Right renal pelvis (tissue), 4 donors: ENCODE measurements at regions not wholly inside any gene's neighbourhood (a gene's known extent, or its start where the extent isn't known, plus 50 kb on each side); places are given as distances from the start of the nearest gene placed in this dataset.

Experiments
- DNase-seq, 4 donors: peaks; one replicate each; pipeline ENCODE4 v3.0.0-alpha.2; 2013; ENCODE audit warnings: low read depth in 4 of 4, low spot score in 3 of 4, missing footprints in 1 of 4

GRCh38 chr5:68646144-68646543 is 430.6 kb downstream of the PIK3R1 start:
- DNase-seq, result no peak

DNA sequence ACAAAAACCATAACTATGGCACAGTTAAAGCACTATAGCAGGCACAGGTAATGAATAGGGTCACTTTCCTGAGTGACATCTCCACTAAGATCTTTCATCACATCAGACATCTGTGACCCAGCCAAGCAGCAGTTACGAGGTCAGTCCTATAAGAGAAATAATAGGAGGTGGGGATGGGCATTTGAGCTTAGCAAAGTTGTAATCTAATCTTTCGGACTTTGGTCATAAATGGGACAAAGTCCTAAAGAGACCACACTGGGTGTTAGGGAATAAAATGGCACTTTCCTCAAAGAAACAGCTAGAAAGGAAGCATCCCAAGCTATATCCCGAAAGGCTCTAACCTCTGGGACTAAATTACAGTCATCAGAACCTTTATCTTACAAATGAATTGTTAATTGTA is 432.2 kb downstream of the PIK3R1 start:
- DNase-seq, result no peak

- no peak for DNase-seq
Measured at GRCh38 chr5:68648944-68649857, 433.6 kb downstream of the PIK3R1 start.

- no peak for DNase-seq
Measured at GRCh38 chr5:68652534-68652965, 437.0 kb downstream of the PIK3R1 start.

- no peak for DNase-seq
Measured at GRCh38 chr5:68653471-68653870, 437.9 kb downstream of the PIK3R1 start.

- peak in 1 of 4 donors; percentile 17 for DNase-seq
Measured at GRCh38 chr5:68657055-68657961, 436.5 kb upstream of the SLC30A5 start.

DNA sequence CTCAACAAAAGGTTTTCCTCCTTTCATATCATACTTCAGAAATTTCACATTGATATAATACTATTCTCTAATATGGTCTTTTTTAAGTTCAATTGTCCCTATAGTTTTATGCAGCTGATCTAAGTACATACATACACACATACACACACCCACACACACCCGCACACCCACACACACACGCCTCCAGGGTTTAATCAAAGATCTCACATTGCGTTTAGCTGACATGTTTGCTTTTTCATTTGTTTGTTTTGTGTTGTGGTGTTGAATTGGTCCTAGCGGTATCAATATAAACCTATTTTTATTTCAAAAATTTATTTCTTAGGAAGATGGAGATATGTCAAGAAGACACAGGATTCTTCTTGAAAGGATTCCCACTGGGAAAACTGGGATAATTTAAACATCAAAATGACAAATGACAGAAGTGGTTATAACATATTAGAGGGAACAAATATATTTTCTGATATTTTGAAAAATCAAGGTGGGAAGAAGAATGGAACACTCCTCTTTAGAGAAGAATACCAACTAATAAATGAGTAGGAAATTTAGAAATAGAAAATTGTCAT is 434.9 kb upstream of the SLC30A5 start:
- DNase-seq, result no peak

DNA sequence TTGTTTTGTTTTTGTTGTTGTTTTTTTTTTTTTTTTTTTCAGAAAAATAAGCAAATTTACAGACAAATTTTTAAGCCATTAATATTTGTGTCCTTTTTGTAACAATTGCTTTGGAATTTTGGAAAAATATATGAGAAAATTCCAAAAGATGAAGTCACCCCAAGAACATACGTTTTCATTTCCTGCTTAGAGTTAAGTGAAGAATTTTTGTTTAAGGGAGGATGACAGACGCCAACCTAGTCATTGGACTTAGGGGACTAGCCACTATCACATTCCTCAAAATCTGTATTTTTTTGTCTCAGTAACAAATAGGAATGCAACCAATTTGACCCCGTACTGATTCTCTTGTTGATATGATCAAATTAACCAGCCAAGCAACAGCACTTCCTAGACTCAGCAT is 433.9 kb upstream of the SLC30A5 start:
- DNase-seq, result no peak

- DNase-seq, result no peak
Measured at GRCh38 chr5:68661237-68661636, 432.6 kb upstream of the SLC30A5 start.

GRCh38 chr5:68662804-68663307 is 431.0 kb upstream of the SLC30A5 start:
- DNase-seq, result no peak

- DNase-seq, result no peak
Measured at GRCh38 chr5:68669864-68670575, 423.8 kb upstream of the SLC30A5 start.

GRCh38 chr5:68673106-68673822 is 420.6 kb upstream of the SLC30A5 start:
- DNase-seq, result peak in 1 of 4 donors; percentile 41

- DNase-seq, result no peak
Measured at GRCh38 chr5:68673823-68674180, 420.0 kb upstream of the SLC30A5 start.

GRCh38 chr5:68679041-68679440 is 414.8 kb upstream of the SLC30A5 start:
- no peak for DNase-seq

DNA sequence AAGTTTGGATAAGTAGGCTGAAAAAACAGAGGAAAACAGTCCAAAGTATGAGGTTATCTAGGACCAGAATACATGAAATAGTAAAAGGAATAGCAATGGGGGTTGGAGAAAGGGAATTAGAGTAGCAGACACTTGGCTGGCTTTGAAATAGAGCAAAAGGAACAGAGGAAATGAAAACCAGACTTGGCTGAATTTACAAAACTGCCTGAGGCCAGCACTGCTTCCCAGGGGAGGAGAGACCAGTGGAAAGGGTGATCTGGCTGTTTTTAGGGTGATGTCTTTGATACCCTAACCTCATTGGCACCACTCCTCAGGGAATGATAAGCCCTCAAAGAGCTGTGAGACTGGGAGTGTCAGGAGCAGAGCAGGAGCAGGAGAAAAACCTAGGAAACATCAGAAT is 413.4 kb upstream of the SLC30A5 start:
- DNase-seq, result no peak

DNA sequence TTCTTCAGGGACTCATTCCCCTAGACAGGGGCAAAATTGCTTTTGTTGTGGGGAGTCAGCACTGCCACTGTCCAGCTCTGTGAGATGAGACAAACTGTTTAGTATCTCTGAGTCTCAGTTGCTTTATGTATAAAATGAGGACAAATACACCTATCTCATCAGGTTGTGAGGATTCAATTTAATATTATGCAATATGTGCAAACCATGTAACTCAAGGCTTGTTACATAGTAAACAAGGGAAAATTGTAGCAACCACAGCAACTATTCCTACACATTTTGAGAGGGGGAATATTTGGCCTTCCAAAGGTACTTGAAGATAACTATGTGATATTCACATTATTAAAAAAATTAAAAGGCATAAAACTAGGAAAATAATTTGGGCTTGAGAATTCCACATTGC is 411.9 kb upstream of the SLC30A5 start:
- no peak for DNase-seq

- DNase-seq, result peak in 1 of 4 donors; percentile 44
Measured at GRCh38 chr5:68682400-68683160, 411.2 kb upstream of the SLC30A5 start.

DNA sequence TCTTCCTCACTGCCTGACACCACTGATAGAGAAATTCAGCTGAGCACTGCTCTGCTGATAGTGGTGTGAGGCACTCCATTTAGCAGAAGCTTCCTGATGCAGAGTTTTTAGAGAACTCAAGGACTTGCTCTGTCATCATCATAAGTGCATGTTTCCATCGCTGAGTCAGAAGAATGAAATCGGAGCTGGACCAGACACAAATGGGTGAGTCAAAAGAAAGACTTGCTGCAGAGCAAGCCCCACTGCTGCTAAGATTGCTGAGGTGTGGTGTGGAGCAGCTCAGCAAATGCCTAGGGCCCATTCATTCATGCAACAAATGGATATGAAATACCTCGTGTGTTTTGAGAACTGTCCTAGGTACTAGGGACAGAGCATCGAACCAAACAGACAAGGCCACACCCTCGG is 410.2 kb upstream of the SLC30A5 start:
- DNase-seq, result no peak

DNA sequence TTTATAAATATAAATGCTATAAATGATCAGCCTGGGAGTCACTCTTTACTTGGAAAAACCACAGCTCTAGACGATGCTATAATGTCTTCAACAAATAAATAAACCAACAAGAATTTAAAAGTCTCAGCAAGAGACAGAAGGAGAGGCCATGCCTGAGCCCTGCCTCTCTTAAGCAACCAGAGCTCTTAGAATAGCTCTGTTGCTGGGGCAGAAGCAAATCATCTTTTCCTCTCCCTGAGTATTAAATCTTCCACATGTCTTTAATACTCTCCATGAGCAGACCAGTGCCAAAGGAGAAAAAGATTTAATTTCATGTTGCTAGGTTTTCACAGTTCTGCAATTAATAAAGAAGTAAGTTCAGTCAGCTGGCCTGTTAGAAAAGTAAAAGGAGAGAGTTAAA is 408.0 kb upstream of the SLC30A5 start:
- DNase-seq, result no peak
